ENCODE measurements at regions not wholly inside any gene's neighbourhood (a gene's known extent, or its start where the extent isn't known, plus 50 kb on each side); places are given as distances from the start of the nearest gene placed in this dataset.
"Not testable (repeated sequence)": the region's sequence is repeated elsewhere in the genome, so short reads cannot be mapped to it uniquely, and the experiment has no call there.

GRCh38 chr19:30806311-30806710 lies 434.1 kb downstream of the ZNF536 start:
- no peak for DNase-seq

- no peak for DNase-seq
These were observed 432.6 kb downstream of the ZNF536 start for GRCh38 chr19:30804751-30805150.

- DNase-seq, result not testable (repeated sequence)
These were observed 432.1 kb downstream of the ZNF536 start for GRCh38 chr19:30804333-30804732.

- no peak for DNase-seq
These were observed 430.3 kb downstream of the ZNF536 start for GRCh38 chr19:30802424-30803013.

GRCh38 chr19:30799865-30800755 lies 427.9 kb downstream of the ZNF536 start:
- DNase-seq, result peak; percentile 7

GRCh38 chr19:30795727-30796126 lies 423.5 kb downstream of the ZNF536 start:
- no peak for DNase-seq

GRCh38 chr19:30792561-30793505 lies 420.6 kb downstream of the ZNF536 start:
- no peak for DNase-seq

GRCh38 chr19:30791088-30791487 lies 418.9 kb downstream of the ZNF536 start:
- DNase-seq, result no peak

GRCh38 chr19:30790056-30790680 lies 418.0 kb downstream of the ZNF536 start:
- no peak for DNase-seq

GRCh38 chr19:30788105-30788765 lies 416.1 kb downstream of the ZNF536 start:
- no peak for DNase-seq

GRCh38 chr19:30785458-30786137 lies 413.4 kb downstream of the ZNF536 start:
- DNase-seq, result no peak

- DNase-seq, result peak; percentile 59
These were observed 412.8 kb downstream of the ZNF536 start for GRCh38 chr19:30784850-30785457.

- no peak for DNase-seq
These were observed 411.8 kb downstream of the ZNF536 start for GRCh38 chr19:30783936-30784335.

- no peak for DNase-seq
These were observed 411.0 kb downstream of the ZNF536 start for GRCh38 chr19:30783212-30783611.

- DNase-seq, result no peak
These were observed 409.3 kb downstream of the ZNF536 start for GRCh38 chr19:30781519-30781918.

GRCh38 chr19:30781047-30781446 lies 408.9 kb downstream of the ZNF536 start:
- DNase-seq, result no peak

- DNase-seq, result no peak
These were observed 408.3 kb downstream of the ZNF536 start for GRCh38 chr19:30780456-30780855.

- no peak for DNase-seq
These were observed 407.8 kb downstream of the ZNF536 start for GRCh38 chr19:30780032-30780431.

GRCh38 chr19:30778961-30779715 lies 407.0 kb downstream of the ZNF536 start:
- DNase-seq, result no peak

- DNase-seq, result no peak
These were observed 405.9 kb downstream of the ZNF536 start for GRCh38 chr19:30778061-30778460.

Measured in CD4-positive, alpha-beta T cell treated with Interleukin-6 for 4 hours (primary cell).